ENCODE measurements at regions not wholly inside any gene's neighbourhood (a gene's known extent, or its start where the extent isn't known, plus 50 kb on each side); places are given as distances from the start of the nearest gene placed in this dataset.
A peak's percentile ranks its signal among the peaks of the same experiment; 100 is the strongest.

GRCh38 chr2:118549503-118549902, 297.9 kb downstream of the EN1 start:
- H3K27me3 ChIP-seq (ENCODE audit: control insufficient read depth, low read length), result no peaks in the 10 kb centered on the region; the same call in 1 of the 2 replicates
- no peaks in the 10 kb centered on the region for H4K20me1 ChIP-seq (ENCODE audit: control insufficient read depth, insufficient read depth, low read depth, low read length)
- no peak overlapping the region for H3K27ac ChIP-seq (ENCODE audit: low read depth, low read length)
- H3K9me3 ChIP-seq (ENCODE audit: control insufficient read depth, insufficient read depth, low read length), result no peaks in the 10 kb centered on the region
- H3K4me2 ChIP-seq (ENCODE audit: low read length), result no peak overlapping the region
- no peak for TF ChIP-seq CTCF (IDR thresholded peaks at IDR 0.05; ENCODE audit: low read depth, low read length, poor library complexity, severe bottlenecking)
- TF ChIP-seq EZH2phosphoT487 (IDR thresholded peaks at IDR 0.05; ENCODE audit: borderline replicate concordance, low read length), result no peak
- H3F3A ChIP-seq (ENCODE audit: control insufficient read depth, insufficient read depth), result no peaks in the 10 kb centered on the region
- no peaks in the 10 kb centered on the region for H3K36me3 ChIP-seq (ENCODE audit: control insufficient read depth, low read length)
- no peaks in the 10 kb centered on the region for H3K79me2 ChIP-seq (ENCODE audit: control insufficient read depth, low read length)
- no peaks in the 10 kb centered on the region for H3K4me1 ChIP-seq (ENCODE audit: control insufficient read depth, low read length)
- H3K9me2 ChIP-seq (replicated peaks; ENCODE audit: control insufficient read depth, low read length), result no peaks in the 10 kb centered on the region
- no peak overlapping the region for H3K4me3 ChIP-seq (ENCODE audit: low read length)

DNA sequence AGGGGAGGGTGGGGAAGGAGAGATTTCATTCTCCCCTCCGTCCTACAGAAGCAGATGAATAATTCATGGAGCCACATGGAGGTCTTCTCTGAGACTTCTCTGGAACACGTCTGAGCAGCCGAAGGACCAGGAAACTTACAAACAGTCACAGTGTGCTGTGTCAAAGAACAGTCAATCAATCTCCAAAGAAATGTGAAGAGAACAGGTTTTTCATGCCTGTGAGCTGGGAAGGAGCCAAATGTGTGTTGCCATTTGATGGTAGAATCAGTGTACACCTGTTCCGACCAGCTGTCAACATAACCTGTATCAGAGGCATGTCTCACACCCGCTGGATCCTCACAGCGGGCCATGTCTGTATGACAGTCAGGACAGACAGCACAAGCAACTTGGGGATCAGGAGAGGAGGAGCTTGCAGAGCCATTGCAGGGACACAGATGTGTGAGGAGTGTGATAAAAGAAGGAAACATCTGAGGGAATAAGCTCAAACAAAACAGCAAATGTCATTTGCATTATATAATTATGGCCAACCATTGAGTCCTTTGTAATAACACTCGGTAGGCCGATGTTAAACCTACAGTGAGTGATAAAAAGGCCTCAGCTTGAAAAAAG, 298.5 kb downstream of the EN1 start:
- Histone ChIP-seq H3K4me2 (ENCODE audit: low read length) (no peak overlapping the region), H3K4me3 (ENCODE audit: low read length) (no peak overlapping the region), H3K27me3 (ENCODE audit: control insufficient read depth, low read length) (no peaks in the 10 kb centered on the region; the same call in 1 of the 2 replicates), H3F3A (ENCODE audit: control insufficient read depth, insufficient read depth) (no peaks in the 10 kb centered on the region), H4K20me1 (ENCODE audit: control insufficient read depth, insufficient read depth, low read depth, low read length) (no peaks in the 10 kb centered on the region), H3K9me3 (ENCODE audit: control insufficient read depth, insufficient read depth, low read length) (no peaks in the 10 kb centered on the region), H3K27ac (ENCODE audit: low read depth, low read length) (no peak overlapping the region), H3K9me2 (replicated peaks; ENCODE audit: control insufficient read depth, low read length) (no peaks in the 10 kb centered on the region), H3K4me1 (ENCODE audit: control insufficient read depth, low read length) (no peaks in the 10 kb centered on the region), H3K36me3 (ENCODE audit: control insufficient read depth, low read length) (no peaks in the 10 kb centered on the region), H3K79me2 (ENCODE audit: control insufficient read depth, low read length) (no peaks in the 10 kb centered on the region)
- TF ChIP-seq CTCF (IDR thresholded peaks at IDR 0.05; ENCODE audit: low read depth, low read length, poor library complexity, severe bottlenecking) (no peak), EZH2phosphoT487 (IDR thresholded peaks at IDR 0.05; ENCODE audit: borderline replicate concordance, low read length) (no peak)

DNA sequence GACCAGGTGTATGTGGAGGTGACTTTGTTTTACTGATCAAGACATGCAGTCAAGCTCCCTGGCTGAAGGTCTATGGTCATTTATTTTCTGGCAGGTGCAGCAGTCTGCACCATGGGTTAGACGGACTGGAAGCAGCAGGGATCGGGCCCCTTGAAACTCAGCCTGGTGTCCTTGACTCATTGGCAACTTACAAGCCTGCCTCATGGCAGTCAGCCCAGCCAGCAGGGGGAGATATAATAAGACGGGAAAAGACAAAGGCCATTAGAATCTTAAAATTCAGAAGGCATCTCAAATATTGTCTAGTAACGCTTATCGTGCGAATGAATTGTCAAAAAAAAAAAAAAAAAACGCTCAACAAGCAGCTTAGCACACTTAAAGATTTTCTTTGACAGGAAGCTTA, 308.2 kb downstream of the EN1 start:
- TF ChIP-seq CTCF (IDR thresholded peaks at IDR 0.05; ENCODE audit: low read depth, low read length, poor library complexity, severe bottlenecking) (peak; percentile 47), EZH2phosphoT487 (IDR thresholded peaks at IDR 0.05; ENCODE audit: borderline replicate concordance, low read length) (no peak)
- no peaks in the 10 kb centered on the region for H3K9me2 ChIP-seq (replicated peaks; ENCODE audit: control insufficient read depth, low read length)

More for the DNA sequence above, 308.2 kb downstream of the EN1 start:
- Histone ChIP-seq H4K20me1 (ENCODE audit: control insufficient read depth, insufficient read depth, low read depth, low read length) (no peaks in the 10 kb centered on the region), H3K79me2 (ENCODE audit: control insufficient read depth, low read length) (no peaks in the 10 kb centered on the region), H3K4me3 (ENCODE audit: low read length) (no peak overlapping the region), H3F3A (ENCODE audit: control insufficient read depth, insufficient read depth) (no peaks in the 10 kb centered on the region), H3K27ac (ENCODE audit: low read depth, low read length) (no peak overlapping the region), H3K4me2 (ENCODE audit: low read length) (no peak overlapping the region), H3K27me3 (ENCODE audit: control insufficient read depth, low read length) (no peaks in the 10 kb centered on the region), H3K36me3 (ENCODE audit: control insufficient read depth, low read length) (no peaks in the 10 kb centered on the region), H3K9me3 (ENCODE audit: control insufficient read depth, insufficient read depth, low read length) (no peaks in the 10 kb centered on the region), H3K4me1 (ENCODE audit: control insufficient read depth, low read length) (no peaks in the 10 kb centered on the region)

Measured in DOHH2 (cell line).